GM23338 (cell line): ENCODE measurements at regions not wholly inside any gene's neighbourhood (a gene's known extent, or its start where the extent isn't known, plus 50 kb on each side); places are given as distances from the start of the nearest gene placed in this dataset.

Experiments
- ATAC-seq: fragments of 200-7000 bp; cut with Tn5 transposase; 3 replicates; pipeline ENCODE4 v1.9.1; 2020
- DNase-seq: peaks from one replicate; pipeline ENCODE4 v3.0.0-alpha.2; 2015; ENCODE audit warnings: low spot score
- H2AFZ ChIP-seq: fragments of 200-600 bp; sonication (generic); 2 replicates; pipeline ENCODE4 v1.8.0; 2016; ENCODE audit warnings: antibody characterized with exemption, mild to moderate bottlenecking, moderate library complexity
- H3F3A ChIP-seq: fragments of 200-600 bp; sonication (generic); replicated peaks from 2 replicates; pipeline ENCODE4 v1.8.0; 2017; ENCODE audit warnings: antibody characterized with exemption, mixed run types, low read depth
- H3K27ac ChIP-seq: fragments of 200-600 bp; sonication (generic); 2 replicates; pipeline ENCODE4 v1.6.1; 2016; ENCODE audit warnings: low read depth
- H3K27me3 ChIP-seq: fragments of 200-600 bp; sonication (generic); 2 replicates; pipeline ENCODE4 v1.8.0; 2016; ENCODE audit warnings: mild to moderate bottlenecking, mixed run types, moderate library complexity; ENCODE audit not compliant: insufficient read depth
- H3K36me3 ChIP-seq: fragments of 200-600 bp; sonication (generic); 2 replicates; pipeline ENCODE4 v1.8.0; 2016; ENCODE audit warnings: mild to moderate bottlenecking; ENCODE audit not compliant: insufficient read depth
- H3K4me1 ChIP-seq: fragments of 200-600 bp; sonication (generic); 2 replicates; pipeline ENCODE4 v1.8.0; 2016; ENCODE audit warnings: mild to moderate bottlenecking, moderate library complexity; ENCODE audit not compliant: insufficient read depth
- H3K4me2 ChIP-seq: fragments of 200-600 bp; sonication (generic); 2 replicates; pipeline ENCODE4 v1.7.1; 2017; ENCODE audit warnings: mixed run types
- H3K4me3 ChIP-seq: fragments of 200-600 bp; sonication (generic); 2 replicates; pipeline ENCODE4 v1.6.1; 2016; ENCODE audit warnings: mixed run types
- H3K79me2 ChIP-seq: fragments of 200-600 bp; sonication (generic); replicated peaks from 2 replicates; pipeline ENCODE4 v1.8.0; 2017; ENCODE audit warnings: mild to moderate bottlenecking; ENCODE audit not compliant: insufficient read depth
- H3K9me2 ChIP-seq: fragments of 200-600 bp; sonication (generic); 2 replicates; pipeline ENCODE4 v1.8.0; 2017; ENCODE audit not compliant: insufficient read depth
- H4K20me1 ChIP-seq: fragments of 200-600 bp; sonication (generic); replicated peaks from 2 replicates; pipeline ENCODE4 v1.8.0; 2017; ENCODE audit warnings: mild to moderate bottlenecking; ENCODE audit not compliant: insufficient read depth
- H3K27ac Mint-ChIP-seq: 2 replicates; pipeline ENCODE4 v1.8.0; 2020; ENCODE audit warnings: inconsistent platforms, mild to moderate bottlenecking, moderate library complexity, mixed read lengths
- H3K27me3 Mint-ChIP-seq: 3 replicates; pipeline ENCODE4 v1.8.0; 2022; ENCODE audit warnings: low read depth, mild to moderate bottlenecking, moderate library complexity, mixed read lengths, inconsistent platforms; ENCODE audit not compliant: insufficient read depth, poor library complexity
- H3K36me3 Mint-ChIP-seq: 3 replicates; pipeline ENCODE4 v1.8.0; 2021; ENCODE audit warnings: low read depth, mild to moderate bottlenecking, inconsistent platforms, moderate library complexity, mixed read lengths
- H3K4me1 Mint-ChIP-seq: 3 replicates; pipeline ENCODE4 v1.8.0; 2020; ENCODE audit warnings: mild to moderate bottlenecking, inconsistent platforms, mixed read lengths
- H3K4me3 Mint-ChIP-seq: 3 replicates; pipeline ENCODE4 v1.8.0; 2021; ENCODE audit warnings: moderate library complexity, mild to moderate bottlenecking, inconsistent platforms, mixed read lengths
- H3K9me3 Mint-ChIP-seq: 3 replicates; pipeline ENCODE4 v1.8.0; 2020; ENCODE audit warnings: moderate library complexity, mild to moderate bottlenecking, inconsistent platforms, mixed read lengths
- CREB1 ChIP-seq: fragments of 250-450 bp; sonication (Bioruptor Pico); IDR thresholded peaks from 2 replicates; pipeline ENCODE4 v1.5.0; 2020; ENCODE audit warnings: low read depth, mild to moderate bottlenecking, moderate library complexity
- EZH2phosphoT487 ChIP-seq: fragments of 200-600 bp; sonication (generic); IDR thresholded peaks from one replicate; pipeline ENCODE4 v1.8.1; 2018; ENCODE audit warnings: antibody characterized with exemption; ENCODE audit not compliant: unreplicated experiment
- JUNB ChIP-seq: IDR thresholded peaks from one replicate; pipeline ENCODE4 v1.6.1; 2016; ENCODE audit warnings: antibody characterized with exemption; ENCODE audit not compliant: unreplicated experiment
- NANOG ChIP-seq: IDR thresholded peaks from 2 replicates; pipeline ENCODE4 v1.6.1; 2016; ENCODE audit warnings: antibody characterized with exemption, borderline replicate concordance
- REST ChIP-seq: IDR thresholded peaks from one replicate; pipeline ENCODE4 v1.6.1; 2018; ENCODE audit warnings: antibody characterized with exemption; ENCODE audit not compliant: unreplicated experiment
- ZNF114 ChIP-seq: fragments of 250-450 bp; sonication (Bioruptor Pico); IDR thresholded peaks from 2 replicates; pipeline ENCODE4 v1.5.0; 2020; ENCODE audit warnings: mild to moderate bottlenecking, moderate library complexity
- TF ChIP-seq, protein P1 (sequence below), 2 experiments: fragments of 200-600 bp in 1 of 2; sonication (generic) in 1 of 2; conservative IDR thresholded peaks; 2 replicates each; pipeline versions ENCODE4 v1.5.1 to v1.6.1; 2016 to 2017; ENCODE audit warnings: antibody characterized with exemption in 2 of 2, low read depth in 2 of 2, mild to moderate bottlenecking in 2 of 2, moderate library complexity in 1 of 2
- TF ChIP-seq, protein P2 (sequence below): IDR thresholded peaks from 2 replicates; pipeline ENCODE4 v1.6.1; 2016; ENCODE audit warnings: antibody characterized with exemption

DNA sequence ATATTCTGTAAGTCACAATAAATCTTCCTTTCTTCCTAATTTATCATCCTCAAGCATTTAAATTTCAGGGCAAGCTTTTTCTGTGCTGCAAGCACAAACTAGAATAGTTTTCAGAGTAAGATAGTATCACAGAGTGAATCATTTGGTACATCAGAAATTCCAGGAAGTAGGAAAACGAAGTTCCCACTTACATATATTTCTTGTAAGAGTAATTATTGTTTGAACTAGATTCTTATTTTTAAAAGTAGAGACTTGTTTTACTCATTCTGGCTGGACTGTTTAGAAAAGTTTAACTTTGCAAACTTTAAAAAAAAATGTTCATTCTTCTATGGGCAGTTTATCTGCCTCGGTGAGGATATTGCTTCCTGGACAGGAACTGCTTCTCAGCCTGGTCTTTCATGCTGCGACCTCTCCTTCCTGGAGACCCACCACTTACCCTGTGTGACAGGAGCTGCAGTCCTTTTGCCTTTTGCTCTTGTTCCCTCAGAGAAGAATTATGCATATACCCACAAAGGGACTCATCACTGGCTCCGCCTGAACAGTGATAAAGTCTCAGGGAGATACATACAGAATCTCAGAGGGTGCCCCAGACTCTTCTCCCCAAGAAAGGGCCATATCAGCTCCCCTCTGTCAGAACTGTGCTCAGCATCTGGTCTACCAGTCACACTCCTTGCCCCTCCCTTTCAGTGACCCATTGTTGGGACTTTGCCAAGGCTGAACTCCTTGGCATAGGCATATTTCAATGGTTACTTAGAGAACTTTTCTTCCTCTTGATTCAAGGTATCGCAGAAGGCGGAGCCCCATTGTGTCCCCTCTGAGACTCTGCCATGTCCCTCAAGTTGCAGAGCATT, 102.7 kb upstream of the CD55 start:
- ATAC-seq (no peak), DNase-seq (no peak)
- peaks cover 12% of the 10 kb centered on the region for H3K9me3 Mint-ChIP-seq
- Histone ChIP-seq H3K4me3 (no peak overlapping the region), H3K9me2 (no peaks in the 10 kb centered on the region; the same call in 1 of the 2 replicates), H3K4me1 (peaks cover 20% of the 10 kb centered on the region), H3K79me2 (no peaks in the 10 kb centered on the region), H3F3A (no peaks in the 10 kb centered on the region), H4K20me1 (no peaks in the 10 kb centered on the region), H2AFZ (peak overlapping the region; percentile 88), H3K27ac (no peak overlapping the region), H3K27me3 (no peaks in the 10 kb centered on the region), H3K4me2 (no peak overlapping the region), H3K36me3 (no peaks in the 10 kb centered on the region)
- H3K27ac Mint-ChIP-seq = no peak overlapping the region; the same call in 1 of the 2 replicates
- H3K27me3 Mint-ChIP-seq = no peaks in the 10 kb centered on the region
- no peaks in the 10 kb centered on the region; the same call in 2 of the 3 replicates for H3K36me3 Mint-ChIP-seq
- H3K4me1 Mint-ChIP-seq = peaks cover 18% of the 10 kb centered on the region
- H3K4me3 Mint-ChIP-seq = no peak overlapping the region
- no peak for TF ChIP-seq ZNF114

- ATAC-seq (peak; percentile 77), DNase-seq (peak; percentile 60)
- Histone ChIP-seq H3K4me2 (no peak overlapping the region), H4K20me1 (no peaks in the 10 kb centered on the region), H3F3A (no peaks in the 10 kb centered on the region), H3K79me2 (no peaks in the 10 kb centered on the region), H3K4me1 (peaks cover 20% of the 10 kb centered on the region), H2AFZ (0 out of 2 replicates have a peak overlapping the region, but pooled peaks have one; percentile 2), H3K27me3 (no peaks in the 10 kb centered on the region), H3K9me2 (no peaks in the 10 kb centered on the region; the same call in 1 of the 2 replicates), H3K36me3 (no peaks in the 10 kb centered on the region), H3K27ac (no peak overlapping the region), H3K4me3 (no peak overlapping the region)
- H3K4me1 Mint-ChIP-seq = peaks cover 18% of the 10 kb centered on the region
- TF ChIP-seq ZNF114 (no peak), CREB1 (CRISPR knock-in tag) (no peak)
- TF ChIP-seq, protein P1, sequence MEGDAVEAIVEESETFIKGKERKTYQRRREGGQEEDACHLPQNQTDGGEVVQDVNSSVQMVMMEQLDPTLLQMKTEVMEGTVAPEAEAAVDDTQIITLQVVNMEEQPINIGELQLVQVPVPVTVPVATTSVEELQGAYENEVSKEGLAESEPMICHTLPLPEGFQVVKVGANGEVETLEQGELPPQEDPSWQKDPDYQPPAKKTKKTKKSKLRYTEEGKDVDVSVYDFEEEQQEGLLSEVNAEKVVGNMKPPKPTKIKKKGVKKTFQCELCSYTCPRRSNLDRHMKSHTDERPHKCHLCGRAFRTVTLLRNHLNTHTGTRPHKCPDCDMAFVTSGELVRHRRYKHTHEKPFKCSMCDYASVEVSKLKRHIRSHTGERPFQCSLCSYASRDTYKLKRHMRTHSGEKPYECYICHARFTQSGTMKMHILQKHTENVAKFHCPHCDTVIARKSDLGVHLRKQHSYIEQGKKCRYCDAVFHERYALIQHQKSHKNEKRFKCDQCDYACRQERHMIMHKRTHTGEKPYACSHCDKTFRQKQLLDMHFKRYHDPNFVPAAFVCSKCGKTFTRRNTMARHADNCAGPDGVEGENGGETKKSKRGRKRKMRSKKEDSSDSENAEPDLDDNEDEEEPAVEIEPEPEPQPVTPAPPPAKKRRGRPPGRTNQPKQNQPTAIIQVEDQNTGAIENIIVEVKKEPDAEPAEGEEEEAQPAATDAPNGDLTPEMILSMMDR (conservative IDR thresholded peaks at IDR 0.05; ENCODE audit: low read depth in 2 of 2) = peak; percentile 58 to 68
- H3K4me3 Mint-ChIP-seq = no peak overlapping the region
- no peaks in the 10 kb centered on the region for H3K27me3 Mint-ChIP-seq
- H3K36me3 Mint-ChIP-seq = no peaks in the 10 kb centered on the region
- no peak overlapping the region for H3K27ac Mint-ChIP-seq
- H3K9me3 Mint-ChIP-seq = no peaks in the 10 kb centered on the region
Measured at GRCh38 chr1:207219979-207220889, 101.2 kb upstream of the CD55 start.

DNA sequence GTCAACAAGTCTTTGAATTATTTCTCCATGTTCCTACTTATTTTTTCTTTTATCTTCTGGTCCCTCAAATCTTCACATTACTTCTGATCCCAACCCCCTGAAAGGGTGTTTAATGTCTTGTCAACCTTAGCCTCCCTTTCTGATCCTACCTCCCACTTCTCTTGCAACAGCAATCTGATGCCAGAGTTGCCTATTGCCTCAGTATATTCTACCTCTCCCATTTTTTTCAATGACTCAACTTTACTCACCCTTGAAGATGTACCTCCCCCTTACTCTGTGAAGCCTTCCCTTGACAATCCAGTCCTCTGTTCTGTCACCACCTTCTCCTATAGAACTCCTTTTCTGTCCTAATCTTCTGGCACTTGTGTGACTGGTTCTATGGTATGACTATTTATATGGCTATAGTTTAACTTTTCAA, 99.5 kb upstream of the CD55 start:
- no peak for ATAC-seq
- H3K36me3 Mint-ChIP-seq = no peaks in the 10 kb centered on the region
- peaks cover 18% of the 10 kb centered on the region for H3K4me1 Mint-ChIP-seq
- H3K27ac ChIP-seq = no peak overlapping the region
- no peaks in the 10 kb centered on the region for H4K20me1 ChIP-seq
- H3K9me2 ChIP-seq = no peaks in the 10 kb centered on the region; the same call in 1 of the 2 replicates
- DNase-seq = no peak
- no peak overlapping the region for H3K4me2 ChIP-seq
- no peak overlapping the region for H2AFZ ChIP-seq
- H3K36me3 ChIP-seq = no peaks in the 10 kb centered on the region
- no peaks in the 10 kb centered on the region for H3K79me2 ChIP-seq
- no peak overlapping the region; the same call in 1 of the 2 replicates for H3K27ac Mint-ChIP-seq
- no peaks in the 10 kb centered on the region for H3K27me3 Mint-ChIP-seq
- no peak overlapping the region for H3K4me3 Mint-ChIP-seq
- H3K4me3 ChIP-seq = no peak overlapping the region
- no peaks in the 10 kb centered on the region for H3K9me3 Mint-ChIP-seq
- no peaks in the 10 kb centered on the region for H3K27me3 ChIP-seq
- H3K4me1 ChIP-seq = peaks cover 20% of the 10 kb centered on the region
- no peaks in the 10 kb centered on the region for H3F3A ChIP-seq
- TF ChIP-seq, protein P2, sequence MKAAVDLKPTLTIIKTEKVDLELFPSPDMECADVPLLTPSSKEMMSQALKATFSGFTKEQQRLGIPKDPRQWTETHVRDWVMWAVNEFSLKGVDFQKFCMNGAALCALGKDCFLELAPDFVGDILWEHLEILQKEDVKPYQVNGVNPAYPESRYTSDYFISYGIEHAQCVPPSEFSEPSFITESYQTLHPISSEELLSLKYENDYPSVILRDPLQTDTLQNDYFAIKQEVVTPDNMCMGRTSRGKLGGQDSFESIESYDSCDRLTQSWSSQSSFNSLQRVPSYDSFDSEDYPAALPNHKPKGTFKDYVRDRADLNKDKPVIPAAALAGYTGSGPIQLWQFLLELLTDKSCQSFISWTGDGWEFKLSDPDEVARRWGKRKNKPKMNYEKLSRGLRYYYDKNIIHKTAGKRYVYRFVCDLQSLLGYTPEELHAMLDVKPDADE = no peak
- TF ChIP-seq EZH2phosphoT487 = no peak
- no peak for TF ChIP-seq JUNB
- no peak for TF ChIP-seq ZNF114
- TF ChIP-seq CREB1 (CRISPR knock-in tag) = no peak
- TF ChIP-seq NANOG = no peak
- TF ChIP-seq REST = no peak
